Nephron (organoid): ENCODE measurements at regions not wholly inside any gene's neighbourhood (a gene's known extent, or its start where the extent isn't known, plus 50 kb on each side); places are given as distances from the start of the nearest gene placed in this dataset.

Experiments
- H3K27ac Mint-ChIP-seq, 3 experiments: 2 replicates each; pipeline ENCODE4 v1.8.0; 2020; ENCODE audit warnings: mixed read lengths in 3 of 3, mild to moderate bottlenecking in 2 of 3, moderate library complexity in 1 of 3
- H3K27me3 Mint-ChIP-seq: 2 replicates; pipeline ENCODE4 v1.8.0; 2021; ENCODE audit warnings: low read depth, mild to moderate bottlenecking, moderate library complexity, mixed read lengths
- H3K36me3 Mint-ChIP-seq: 2 replicates; pipeline ENCODE4 v1.8.0; 2020; ENCODE audit warnings: low read depth, mixed read lengths
- H3K4me1 Mint-ChIP-seq: 2 replicates; pipeline ENCODE4 v1.8.0; 2020; ENCODE audit warnings: mixed read lengths
- H3K4me3 Mint-ChIP-seq, 3 experiments: 2 replicates each; pipeline ENCODE4 v1.8.0; 2020; ENCODE audit warnings: mild to moderate bottlenecking in 3 of 3, mixed read lengths in 3 of 3, moderate library complexity in 2 of 3
- H3K9me3 Mint-ChIP-seq: 2 replicates; pipeline ENCODE4 v1.8.0; 2020; ENCODE audit warnings: mixed read lengths
- CTCF ChIP-seq, 3 experiments: fragments of 200-600 bp; sonication (generic); IDR thresholded peaks; one replicate each; pipeline ENCODE4 v1.5.0; 2021; ENCODE audit warnings: antibody characterized with exemption in 3 of 3; ENCODE audit not compliant: unreplicated experiment in 3 of 3

- H3K4me3 Mint-ChIP-seq = no peak overlapping the region
- no peak for TF ChIP-seq CTCF (IDR thresholded peaks at IDR 0.05; ENCODE audit: unreplicated experiment in 3 of 3)
- H3K27ac Mint-ChIP-seq = no peak overlapping the region
- H3K9me3 Mint-ChIP-seq = no peaks in the 10 kb centered on the region
- H3K27me3 Mint-ChIP-seq = no peaks in the 10 kb centered on the region
- H3K36me3 Mint-ChIP-seq = no peaks in the 10 kb centered on the region
- peaks cover 9% of the 10 kb centered on the region for H3K4me1 Mint-ChIP-seq
Measured at GRCh38 chrX:79443121-79443520, 76.0 kb upstream of the ITM2A start.

- peak overlapping the region in 2 of 3 experiments; percentile 42 to 77 for H3K27ac Mint-ChIP-seq
- peaks cover 9% of the 10 kb centered on the region for H3K4me1 Mint-ChIP-seq
- peaks cover 4% of the 10 kb centered on the region for H3K9me3 Mint-ChIP-seq
- H3K4me3 Mint-ChIP-seq = no peak overlapping the region
- H3K36me3 Mint-ChIP-seq = no peaks in the 10 kb centered on the region
- no peaks in the 10 kb centered on the region for H3K27me3 Mint-ChIP-seq
- no peak for TF ChIP-seq CTCF (IDR thresholded peaks at IDR 0.05; ENCODE audit: unreplicated experiment in 3 of 3)
Measured at GRCh38 chrX:79440336-79440735, 73.2 kb upstream of the ITM2A start.
